MM.1S (cell line): ENCODE measurements at regions not wholly inside any gene's neighbourhood (a gene's known extent, or its start where the extent isn't known, plus 50 kb on each side); places are given as distances from the start of the nearest gene placed in this dataset.

Source experiments
- DNase-seq: peaks from one replicate; pipeline ENCODE4 v3.0.0-alpha.2; 2015
- H2AFZ ChIP-seq: fragments of 300-600 bp; sonication (generic); 2 replicates; pipeline ENCODE4 v1.6.0; 2016; ENCODE audit warnings: antibody characterized with exemption, low read length
- H3F3A ChIP-seq: fragments of 300-600 bp; sonication (generic); 2 replicates; pipeline ENCODE4 v1.6.1; 2016; ENCODE audit warnings: mild to moderate bottlenecking, antibody characterized with exemption, low read length, moderate library complexity, mixed read lengths; ENCODE audit not compliant: insufficient read depth
- H3K27ac ChIP-seq: fragments of 300-600 bp; sonication (generic); 2 replicates; pipeline ENCODE4 v1.5.1; 2016; ENCODE audit warnings: mild to moderate bottlenecking, low read length
- H3K27me3 ChIP-seq: fragments of 300-600 bp; sonication (generic); replicated peaks from 2 replicates; pipeline ENCODE4 v1.6.0; 2016; ENCODE audit warnings: low read length; ENCODE audit not compliant: insufficient read depth
- H3K36me3 ChIP-seq: fragments of 300-600 bp; sonication (generic); replicated peaks from 2 replicates; pipeline ENCODE4 v1.6.1; 2016; ENCODE audit warnings: mild to moderate bottlenecking, low read length, mixed read lengths; ENCODE audit not compliant: insufficient read depth
- H3K4me1 ChIP-seq: fragments of 300-600 bp; sonication (generic); 2 replicates; pipeline ENCODE4 v1.6.1; 2016; ENCODE audit warnings: low read length, mixed read lengths
- H3K4me2 ChIP-seq: fragments of 300-600 bp; sonication (generic); 2 replicates; pipeline ENCODE4 v1.6.0; 2016; ENCODE audit warnings: low read depth, low read length
- H3K4me3 ChIP-seq: fragments of 300-600 bp; sonication (generic); 2 replicates; pipeline ENCODE4 v1.5.1; 2016; ENCODE audit warnings: low read length, mixed read lengths
- H3K79me2 ChIP-seq: fragments of 300-600 bp; sonication (generic); 2 replicates; pipeline ENCODE4 v1.6.1; 2016; ENCODE audit warnings: mixed run types, low read length, mixed read lengths
- H3K9ac ChIP-seq: fragments of 300-600 bp; sonication (generic); 2 replicates; pipeline ENCODE4 v1.6.1; 2016; ENCODE audit warnings: low read length, mixed read lengths
- H3K9me2 ChIP-seq: fragments of 300-600 bp; sonication (generic); replicated peaks from 2 replicates; pipeline ENCODE4 v1.6.1; 2016; ENCODE audit warnings: mild to moderate bottlenecking, low read length, mixed read lengths; ENCODE audit not compliant: insufficient read depth
- H3K9me3 ChIP-seq: fragments of 300-600 bp; sonication (generic); replicated peaks from 2 replicates; pipeline ENCODE4 v1.6.1; 2016; ENCODE audit warnings: mild to moderate bottlenecking, low read length, mixed read lengths; ENCODE audit not compliant: insufficient read depth
- H4K20me1 ChIP-seq: fragments of 300-600 bp; sonication (generic); 2 replicates; pipeline ENCODE4 v1.6.1; 2016; ENCODE audit warnings: mild to moderate bottlenecking, low read length, moderate library complexity, mixed read lengths; ENCODE audit not compliant: insufficient read depth
- CTCF ChIP-seq: fragments of 300-600 bp; sonication (generic); IDR thresholded peaks from 2 replicates; pipeline ENCODE4 v1.5.1; 2016; ENCODE audit warnings: antibody characterized with exemption, low read length, mixed read lengths
- EZH2 ChIP-seq: fragments of 300-600 bp; sonication (generic); optimal IDR thresholded peaks from 2 replicates; pipeline ENCODE3; 2017; ENCODE audit warnings: low read depth, mild to moderate bottlenecking, antibody characterized with exemption, low read length, mixed read lengths
- EZH2phosphoT487 ChIP-seq: fragments of 300-600 bp; sonication (generic); IDR thresholded peaks from 2 replicates; pipeline ENCODE4 v1.6.1; 2018; ENCODE audit warnings: antibody characterized with exemption, low read length

- H3K9me3 ChIP-seq: no peaks in the 10 kb centered on the region
- H3K27me3 ChIP-seq: no peaks in the 10 kb centered on the region
- no peaks in the 10 kb centered on the region for H3K4me1 ChIP-seq
- no peaks in the 10 kb centered on the region for H3K79me2 ChIP-seq
- no peaks in the 10 kb centered on the region for H3K9me2 ChIP-seq
- no peak overlapping the region for H3K9ac ChIP-seq
- no peak for TF ChIP-seq EZH2
- H3F3A ChIP-seq: no peaks in the 10 kb centered on the region
- H2AFZ ChIP-seq: no peak overlapping the region
- H3K4me2 ChIP-seq: no peak overlapping the region
- no peak for DNase-seq
- H3K27ac ChIP-seq: no peak overlapping the region
- H3K36me3 ChIP-seq: no peaks in the 10 kb centered on the region
- no peaks in the 10 kb centered on the region for H4K20me1 ChIP-seq
- no peak overlapping the region for H3K4me3 ChIP-seq
Observed at GRCh38 chr4:158964728-158965124, 138.2 kb upstream of the RAPGEF2 start.

- no peaks in the 10 kb centered on the region for H3K79me2 ChIP-seq
- H2AFZ ChIP-seq: no peak overlapping the region
- H3K9ac ChIP-seq: no peak overlapping the region
- no peaks in the 10 kb centered on the region for H3K9me2 ChIP-seq
- no peak overlapping the region for H3K27ac ChIP-seq
- no peak for DNase-seq
- no peaks in the 10 kb centered on the region for H3K4me1 ChIP-seq
- H3K4me2 ChIP-seq: no peak overlapping the region
- no peak overlapping the region for H3K4me3 ChIP-seq
- H4K20me1 ChIP-seq: no peaks in the 10 kb centered on the region
- no peaks in the 10 kb centered on the region for H3K36me3 ChIP-seq
- TF ChIP-seq EZH2phosphoT487: no peak
- TF ChIP-seq CTCF: no peak
- no peak for TF ChIP-seq EZH2
- H3K9me3 ChIP-seq: no peaks in the 10 kb centered on the region
- H3F3A ChIP-seq: no peaks in the 10 kb centered on the region
- no peaks in the 10 kb centered on the region for H3K27me3 ChIP-seq
Observed at GRCh38 chr4:158965226-158965625, 137.7 kb upstream of the RAPGEF2 start.

- Histone ChIP-seq H3K36me3 (no peaks in the 10 kb centered on the region), H3K79me2 (no peaks in the 10 kb centered on the region), H3K27ac (no peak overlapping the region), H3K4me3 (no peak overlapping the region), H3K27me3 (no peaks in the 10 kb centered on the region), H3K9me3 (no peaks in the 10 kb centered on the region), H2AFZ (no peak overlapping the region), H3K9ac (no peak overlapping the region), H3K4me1 (no peaks in the 10 kb centered on the region), H3F3A (no peaks in the 10 kb centered on the region), H4K20me1 (no peaks in the 10 kb centered on the region), H3K4me2 (no peak overlapping the region), H3K9me2 (no peaks in the 10 kb centered on the region)
- DNase-seq: no peak
- no peak for TF ChIP-seq EZH2phosphoT487
- TF ChIP-seq CTCF: no peak
- TF ChIP-seq EZH2: no peak
Observed at GRCh38 chr4:158966091-158966490, 136.8 kb upstream of the RAPGEF2 start.

GRCh38 chr4:158968961-158969360, 133.9 kb upstream of the RAPGEF2 start:
- no peaks in the 10 kb centered on the region for H3K27me3 ChIP-seq

More at GRCh38 chr4:158968961-158969360, 133.9 kb upstream of the RAPGEF2 start:
- Histone ChIP-seq H3K4me1 (no peaks in the 10 kb centered on the region), H3K79me2 (no peaks in the 10 kb centered on the region), H2AFZ (no peak overlapping the region), H3K4me3 (no peak overlapping the region), H3K27ac (no peak overlapping the region), H3K9ac (no peak overlapping the region), H3F3A (no peaks in the 10 kb centered on the region), H3K4me2 (no peak overlapping the region), H3K9me2 (no peaks in the 10 kb centered on the region), H3K36me3 (no peaks in the 10 kb centered on the region), H4K20me1 (no peaks in the 10 kb centered on the region), H3K9me3 (no peaks in the 10 kb centered on the region)
- DNase-seq: no peak
- TF ChIP-seq EZH2phosphoT487 (no peak), CTCF (no peak), EZH2 (no peak)
